ENCODE measurements at regions not wholly inside any gene's neighbourhood (a gene's known extent, or its start where the extent isn't known, plus 50 kb on each side); places are given as distances from the start of the nearest gene placed in this dataset.

DNA sequence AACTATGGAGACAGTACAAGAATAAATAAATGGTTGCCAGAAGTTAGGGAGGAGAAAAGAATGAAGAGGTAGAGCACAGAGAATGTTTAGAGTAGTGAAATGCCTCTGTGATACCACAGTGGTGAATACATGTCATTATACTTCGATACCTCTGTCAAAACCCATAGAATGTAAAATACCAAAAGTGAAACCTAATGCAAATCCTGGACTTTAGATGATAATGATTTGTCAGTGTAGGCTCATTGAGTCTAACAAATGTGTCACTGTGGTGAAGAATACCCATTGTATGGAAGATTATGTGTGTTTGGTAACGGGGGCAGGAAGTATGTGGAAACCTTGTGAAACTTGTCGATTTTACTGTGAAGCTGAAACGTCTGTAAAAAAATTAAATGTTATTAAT lies 1106.5 kb upstream of the TMPRSS15 start:
- TF ChIP-seq, protein P1, sequence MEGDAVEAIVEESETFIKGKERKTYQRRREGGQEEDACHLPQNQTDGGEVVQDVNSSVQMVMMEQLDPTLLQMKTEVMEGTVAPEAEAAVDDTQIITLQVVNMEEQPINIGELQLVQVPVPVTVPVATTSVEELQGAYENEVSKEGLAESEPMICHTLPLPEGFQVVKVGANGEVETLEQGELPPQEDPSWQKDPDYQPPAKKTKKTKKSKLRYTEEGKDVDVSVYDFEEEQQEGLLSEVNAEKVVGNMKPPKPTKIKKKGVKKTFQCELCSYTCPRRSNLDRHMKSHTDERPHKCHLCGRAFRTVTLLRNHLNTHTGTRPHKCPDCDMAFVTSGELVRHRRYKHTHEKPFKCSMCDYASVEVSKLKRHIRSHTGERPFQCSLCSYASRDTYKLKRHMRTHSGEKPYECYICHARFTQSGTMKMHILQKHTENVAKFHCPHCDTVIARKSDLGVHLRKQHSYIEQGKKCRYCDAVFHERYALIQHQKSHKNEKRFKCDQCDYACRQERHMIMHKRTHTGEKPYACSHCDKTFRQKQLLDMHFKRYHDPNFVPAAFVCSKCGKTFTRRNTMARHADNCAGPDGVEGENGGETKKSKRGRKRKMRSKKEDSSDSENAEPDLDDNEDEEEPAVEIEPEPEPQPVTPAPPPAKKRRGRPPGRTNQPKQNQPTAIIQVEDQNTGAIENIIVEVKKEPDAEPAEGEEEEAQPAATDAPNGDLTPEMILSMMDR (IDR thresholded peaks at IDR 0.05), result no peak
- no peak for TF ChIP-seq EP300 (IDR thresholded peaks at IDR 0.05)
